ENCODE measurements at regions not wholly inside any gene's neighbourhood (a gene's known extent, or its start where the extent isn't known, plus 50 kb on each side); places are given as distances from the start of the nearest gene placed in this dataset.

- no peak for DNase-seq
These were observed 153.5 kb downstream of the LSM5 start for GRCh38 chr7:32336726-32337125.

GRCh38 chr7:32335107-32335506 is 155.1 kb downstream of the LSM5 start:
- no peak for DNase-seq

GRCh38 chr7:32330602-32331001 is 159.6 kb downstream of the LSM5 start:
- no peak for DNase-seq

DNA sequence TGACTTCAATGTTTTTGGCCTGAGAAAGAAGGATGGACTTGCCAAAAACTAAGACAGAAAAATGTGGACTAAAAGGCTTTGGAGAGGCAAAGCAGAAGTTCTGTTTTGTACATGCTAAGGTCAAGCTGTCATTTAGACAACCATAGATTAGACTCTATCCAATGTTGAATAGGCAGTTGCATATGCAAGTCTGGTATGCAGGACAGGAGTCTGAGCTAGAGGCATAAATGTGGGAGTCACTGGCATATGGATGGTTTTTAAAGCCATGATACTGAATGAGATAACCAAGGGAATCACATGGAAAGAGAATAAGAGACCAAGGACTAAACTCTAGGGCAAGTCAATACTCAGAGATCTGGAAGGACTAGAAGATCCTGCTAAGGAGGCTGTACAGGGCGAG is 164.1 kb downstream of the LSM5 start:
- no peak for DNase-seq

DNA sequence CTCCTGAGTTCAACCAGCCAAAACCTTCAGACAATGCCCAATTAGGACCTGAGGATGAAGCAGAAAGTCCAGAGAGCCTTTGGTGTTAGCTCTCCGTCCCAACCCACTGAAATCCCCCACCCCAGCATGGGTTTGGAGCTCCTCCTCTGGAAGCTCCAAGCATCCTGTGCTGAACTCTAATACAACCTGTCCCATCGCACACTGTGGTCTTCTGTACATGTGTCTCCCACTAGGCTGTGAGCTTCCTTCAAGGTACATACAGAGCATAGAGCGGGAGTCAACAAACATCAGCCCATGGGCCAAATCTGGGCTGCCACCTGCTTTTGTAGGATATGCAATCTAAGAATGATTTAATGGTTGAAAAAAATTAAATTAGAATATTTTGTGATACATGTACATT is 166.5 kb downstream of the LSM5 start:
- DNase-seq: no peak

- DNase-seq: no peak
These were observed 171.2 kb downstream of the LSM5 start for GRCh38 chr7:32319012-32319382.

- DNase-seq: no peak
These were observed 171.7 kb downstream of the LSM5 start for GRCh38 chr7:32318300-32319011.

GRCh38 chr7:32316839-32317238 is 173.3 kb downstream of the LSM5 start:
- no peak for DNase-seq

DNA sequence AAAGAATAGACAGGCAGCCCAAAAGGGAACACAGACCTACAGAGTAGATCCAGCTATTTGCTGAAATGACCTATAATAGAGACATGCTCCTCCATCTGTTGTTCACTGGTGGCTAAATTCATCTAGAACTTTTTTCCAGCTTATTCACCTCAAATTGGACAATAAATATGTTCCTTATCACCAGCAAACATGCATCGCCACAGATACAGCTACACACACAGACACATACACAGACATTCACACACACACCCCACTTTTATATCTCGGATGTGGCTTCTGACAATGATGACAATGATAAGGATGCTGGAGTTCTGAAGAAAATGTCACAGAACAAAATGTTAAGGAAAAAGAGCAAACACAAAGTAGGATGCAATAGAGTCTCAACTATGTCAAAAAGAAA is 175.4 kb downstream of the LSM5 start:
- DNase-seq: no peak

- DNase-seq: no peak
These were observed 188.8 kb downstream of the LSM5 start for GRCh38 chr7:32301427-32301826.

DNA sequence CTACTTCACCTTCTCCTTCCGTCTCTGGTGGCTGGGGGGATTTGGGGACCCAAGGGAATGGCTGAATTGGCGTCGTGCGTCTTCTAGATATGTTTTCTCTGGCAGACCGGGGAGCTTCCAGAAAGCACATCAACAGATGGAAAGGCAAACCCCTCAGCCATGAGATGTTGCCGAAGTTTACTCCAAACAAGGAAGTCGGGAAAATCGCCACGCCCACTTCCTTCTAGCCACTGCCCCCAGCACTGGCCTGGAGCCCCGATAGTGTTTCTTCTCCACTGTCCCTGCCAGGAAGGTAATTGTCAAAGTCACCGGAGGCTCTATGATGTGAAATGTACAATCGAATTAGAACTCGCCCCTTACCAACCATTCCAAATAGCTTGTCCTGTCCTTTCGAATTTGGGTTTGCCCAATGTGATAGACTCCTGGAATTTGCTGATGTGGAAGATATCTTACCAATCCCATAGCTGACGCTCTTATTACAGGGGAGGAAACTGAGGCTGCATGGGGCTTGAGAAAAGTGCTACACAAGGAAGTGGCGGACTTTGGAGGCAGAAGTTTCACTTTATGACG is 191.0 kb downstream of the LSM5 start:
- no peak for DNase-seq

DNA sequence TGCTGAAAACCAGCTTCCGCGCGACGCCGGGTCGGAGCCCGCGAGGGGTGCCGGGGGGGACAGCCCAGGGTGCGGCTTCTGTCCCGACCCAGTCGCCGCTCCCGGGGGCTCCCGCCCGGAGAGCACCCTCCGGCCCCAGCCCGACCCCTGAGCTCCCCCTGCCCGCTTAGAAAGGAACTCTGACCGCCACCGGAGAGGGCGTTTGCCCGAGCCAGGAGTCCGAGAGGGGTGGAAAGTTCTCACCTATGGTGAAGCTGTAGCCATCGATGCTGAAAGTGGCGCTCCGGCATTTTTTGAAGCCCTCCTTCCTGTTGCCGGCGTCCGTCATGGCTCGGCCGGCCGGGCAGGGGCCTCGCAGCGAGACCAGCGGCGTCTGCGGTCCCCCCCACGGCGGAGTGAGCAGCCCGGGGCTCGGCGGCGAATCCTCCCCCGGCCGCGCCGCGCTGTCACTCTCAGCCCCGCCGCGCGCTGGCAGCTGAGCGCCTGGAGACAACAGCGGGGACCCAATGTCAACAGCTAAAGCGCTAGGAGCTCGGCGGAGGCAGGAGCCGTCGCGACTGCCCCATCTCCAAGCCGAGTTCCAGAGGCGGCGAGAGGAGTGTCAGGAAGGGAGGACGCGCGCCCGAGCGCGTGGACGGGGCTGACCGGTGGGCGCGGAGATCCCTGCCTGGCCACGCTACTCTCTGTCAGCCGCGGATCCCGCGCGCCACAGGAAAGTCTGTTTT is 191.6 kb downstream of the LSM5 start:
- no peak for DNase-seq

DNA sequence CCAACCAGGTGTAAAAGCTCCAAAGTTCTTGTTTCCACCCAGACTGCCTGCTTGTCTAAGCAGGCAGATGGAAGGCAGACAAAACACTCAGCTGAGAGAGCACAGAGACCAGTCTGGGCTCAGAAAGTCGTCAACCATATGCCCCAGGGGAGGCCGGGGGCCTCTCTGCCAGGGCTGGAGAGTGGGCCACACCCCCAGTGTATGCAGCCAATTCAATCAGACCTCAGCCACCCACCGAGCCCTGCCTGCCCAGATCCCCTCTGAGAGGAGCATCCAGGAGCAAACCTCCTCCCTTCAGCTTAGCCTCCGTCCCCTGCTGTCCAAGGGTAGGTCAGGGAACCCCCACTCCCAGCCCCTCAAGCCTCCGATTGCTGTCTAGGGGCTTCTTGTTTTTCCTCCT is 196.3 kb downstream of the LSM5 start:
- no peak for DNase-seq

- DNase-seq: no peak
These were observed 200.3 kb downstream of the LSM5 start for GRCh38 chr7:32289651-32290414.

DNA sequence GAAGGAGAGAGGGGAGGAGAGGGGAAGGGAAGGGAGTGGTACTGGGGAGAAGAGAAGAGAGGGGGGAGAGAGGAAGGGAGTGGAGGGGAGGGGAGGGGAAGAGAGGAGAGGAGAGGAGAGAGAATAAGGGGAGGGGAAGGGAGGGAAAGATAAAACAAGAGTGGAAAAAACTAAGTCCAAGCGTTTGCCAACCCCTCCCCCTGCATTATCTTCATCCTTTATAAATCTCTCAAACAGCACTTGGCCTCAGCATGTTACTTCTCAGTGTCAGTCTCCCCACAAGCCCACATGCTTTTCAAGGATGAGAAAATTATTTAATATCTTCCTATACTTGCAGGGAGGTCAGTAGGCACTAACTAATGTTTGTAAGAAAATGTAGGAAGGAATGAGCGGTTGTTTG is 204.5 kb downstream of the LSM5 start:
- DNase-seq: no peak

- no peak for DNase-seq
These were observed 206.6 kb downstream of the LSM5 start for GRCh38 chr7:32283546-32283945.

- no peak for DNase-seq
These were observed 209.3 kb upstream of the PDE1C start for GRCh38 chr7:32279500-32279899.

DNA sequence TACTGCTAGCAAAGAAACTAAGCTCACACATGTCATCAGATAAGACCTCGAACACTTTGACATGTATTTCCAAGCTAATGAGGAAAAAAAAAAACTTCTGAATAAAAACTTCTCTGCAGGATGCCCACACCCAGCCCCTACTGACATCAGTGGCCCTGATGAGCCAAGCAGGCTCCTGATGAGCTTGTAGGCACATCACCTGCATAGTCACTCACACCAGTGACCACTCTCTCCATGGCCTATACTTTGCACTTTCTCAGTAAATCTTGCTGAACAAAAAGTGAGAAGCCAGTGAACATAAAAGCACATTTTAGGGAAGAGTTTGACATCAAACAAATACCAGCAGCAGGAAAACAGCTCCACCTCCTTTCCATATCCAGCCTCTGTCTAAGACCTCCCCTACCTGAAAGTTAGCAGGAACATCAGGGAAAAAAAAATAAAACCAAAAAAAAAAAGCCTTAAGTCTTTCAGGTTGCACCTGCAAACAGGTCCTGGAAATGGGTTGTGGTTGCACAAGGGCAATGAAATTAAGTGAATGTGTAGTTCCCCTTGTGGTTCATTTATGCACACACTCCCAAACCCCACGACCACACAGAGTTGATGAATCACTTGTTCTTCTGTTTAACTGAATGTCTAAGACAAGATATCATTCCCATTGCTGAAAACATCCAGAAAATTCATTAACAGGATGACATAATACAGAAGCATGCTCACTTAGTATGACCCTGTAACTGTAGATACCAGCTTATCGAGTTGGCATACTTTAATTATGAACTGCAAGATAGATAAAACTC is 205.2 kb upstream of the PDE1C start:
- DNase-seq: no peak

DNA sequence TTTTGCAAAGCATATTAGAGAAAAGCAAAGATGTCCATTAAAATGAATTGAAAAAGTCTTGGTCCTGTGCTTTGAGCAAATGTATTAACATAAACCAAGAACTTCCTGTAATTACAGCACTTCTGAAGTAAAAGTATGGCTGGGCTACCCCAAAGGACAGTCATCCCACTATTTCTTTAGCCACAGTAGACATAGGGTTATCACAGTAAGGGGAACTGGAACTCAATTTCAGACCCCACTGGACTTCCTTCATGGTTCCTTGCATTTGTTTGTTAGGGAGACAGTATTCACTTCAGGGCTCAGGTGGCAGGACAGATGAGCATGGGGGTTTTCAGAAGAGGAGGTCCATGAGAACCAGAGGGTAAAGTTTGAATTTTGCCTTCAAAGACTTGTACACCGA is 203.1 kb upstream of the PDE1C start:
- DNase-seq: no peak

GRCh38 chr7:32266932-32267475 is 196.8 kb upstream of the PDE1C start:
- no peak for DNase-seq

GRCh38 chr7:32264702-32265284 is 194.6 kb upstream of the PDE1C start:
- DNase-seq: no peak

GRCh38 chr7:32263611-32264010 is 193.4 kb upstream of the PDE1C start:
- DNase-seq: no peak
